GM18861 (cell line): ENCODE measurements at regions not wholly inside any gene's neighbourhood (a gene's known extent, or its start where the extent isn't known, plus 50 kb on each side); places are given as distances from the start of the nearest gene placed in this dataset.

Experiments used
- ATAC-seq: cut with Tn5 transposase; IDR thresholded peaks from one replicate; pipeline ENCODE4 v1.9.1; 2021; ENCODE audit not compliant: unreplicated experiment

- ATAC-seq, result no peak
These were observed 255.2 kb downstream of the EMP1 start for GRCh38 chr12:13451776-13452175.

GRCh38 chr12:13450231-13451080 is 253.9 kb downstream of the EMP1 start:
- no peak for ATAC-seq

- no peak for ATAC-seq
These were observed 247.6 kb downstream of the EMP1 start for GRCh38 chr12:13444076-13444475.

- ATAC-seq, result no peak
These were observed 247.0 kb downstream of the EMP1 start for GRCh38 chr12:13443498-13443897.

GRCh38 chr12:13443028-13443427 is 246.5 kb downstream of the EMP1 start:
- no peak for ATAC-seq

GRCh38 chr12:13442457-13442856 is 245.9 kb downstream of the EMP1 start:
- no peak for ATAC-seq

- no peak for ATAC-seq
These were observed 244.3 kb downstream of the EMP1 start for GRCh38 chr12:13440844-13441243.

GRCh38 chr12:13437541-13437940 is 241.0 kb downstream of the EMP1 start:
- ATAC-seq, result no peak

GRCh38 chr12:13436696-13437391 is 240.3 kb downstream of the EMP1 start:
- no peak for ATAC-seq

GRCh38 chr12:13436182-13436581 is 239.7 kb downstream of the EMP1 start:
- ATAC-seq, result no peak

GRCh38 chr12:13435235-13435933 is 238.9 kb downstream of the EMP1 start:
- no peak for ATAC-seq

GRCh38 chr12:13433768-13434167 is 237.2 kb downstream of the EMP1 start:
- no peak for ATAC-seq

GRCh38 chr12:13431041-13431440 is 234.5 kb downstream of the EMP1 start:
- no peak for ATAC-seq

- ATAC-seq, result no peak
These were observed 232.2 kb downstream of the EMP1 start for GRCh38 chr12:13428538-13429265.

GRCh38 chr12:13425766-13426165 is 229.2 kb downstream of the EMP1 start:
- no peak for ATAC-seq

- ATAC-seq, result no peak
These were observed 225.8 kb downstream of the EMP1 start for GRCh38 chr12:13422291-13422690.

- no peak for ATAC-seq
These were observed 221.0 kb downstream of the EMP1 start for GRCh38 chr12:13417516-13417915.

GRCh38 chr12:13411287-13411686 is 214.8 kb downstream of the EMP1 start:
- no peak for ATAC-seq

GRCh38 chr12:13405961-13406703 is 209.6 kb downstream of the EMP1 start:
- ATAC-seq, result no peak
